ENCODE measurements at regions not wholly inside any gene's neighbourhood (a gene's known extent, or its start where the extent isn't known, plus 50 kb on each side); places are given as distances from the start of the nearest gene placed in this dataset.

DNA sequence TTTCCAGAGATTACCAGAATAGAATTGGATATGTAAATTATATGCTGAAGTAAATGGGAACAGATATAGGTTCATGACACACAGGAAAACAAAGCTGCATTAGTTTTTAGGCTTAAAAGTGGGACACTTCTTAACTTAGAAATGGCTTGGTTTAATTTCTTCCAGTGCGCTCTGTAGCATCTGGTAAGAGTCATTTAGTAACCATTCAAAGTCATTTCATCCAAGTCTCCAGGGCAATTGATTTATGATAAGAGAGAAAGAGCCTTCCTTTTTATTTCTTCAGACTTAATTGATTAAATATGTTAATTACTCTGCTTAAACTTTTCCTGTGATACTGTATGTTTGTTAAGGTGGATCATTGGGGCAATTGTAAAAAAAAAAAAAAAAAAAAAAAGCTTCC, 368.0 kb downstream of the DOK5 start:
- TF ChIP-seq, protein P1, sequence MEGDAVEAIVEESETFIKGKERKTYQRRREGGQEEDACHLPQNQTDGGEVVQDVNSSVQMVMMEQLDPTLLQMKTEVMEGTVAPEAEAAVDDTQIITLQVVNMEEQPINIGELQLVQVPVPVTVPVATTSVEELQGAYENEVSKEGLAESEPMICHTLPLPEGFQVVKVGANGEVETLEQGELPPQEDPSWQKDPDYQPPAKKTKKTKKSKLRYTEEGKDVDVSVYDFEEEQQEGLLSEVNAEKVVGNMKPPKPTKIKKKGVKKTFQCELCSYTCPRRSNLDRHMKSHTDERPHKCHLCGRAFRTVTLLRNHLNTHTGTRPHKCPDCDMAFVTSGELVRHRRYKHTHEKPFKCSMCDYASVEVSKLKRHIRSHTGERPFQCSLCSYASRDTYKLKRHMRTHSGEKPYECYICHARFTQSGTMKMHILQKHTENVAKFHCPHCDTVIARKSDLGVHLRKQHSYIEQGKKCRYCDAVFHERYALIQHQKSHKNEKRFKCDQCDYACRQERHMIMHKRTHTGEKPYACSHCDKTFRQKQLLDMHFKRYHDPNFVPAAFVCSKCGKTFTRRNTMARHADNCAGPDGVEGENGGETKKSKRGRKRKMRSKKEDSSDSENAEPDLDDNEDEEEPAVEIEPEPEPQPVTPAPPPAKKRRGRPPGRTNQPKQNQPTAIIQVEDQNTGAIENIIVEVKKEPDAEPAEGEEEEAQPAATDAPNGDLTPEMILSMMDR (IDR thresholded peaks at IDR 0.05): no peak
- TF ChIP-seq POLR2A (IDR thresholded peaks at IDR 0.05): no peak
